ENCODE measurements at regions not wholly inside any gene's neighbourhood (a gene's known extent, or its start where the extent isn't known, plus 50 kb on each side); places are given as distances from the start of the nearest gene placed in this dataset.

- TF ChIP-seq, protein P1, sequence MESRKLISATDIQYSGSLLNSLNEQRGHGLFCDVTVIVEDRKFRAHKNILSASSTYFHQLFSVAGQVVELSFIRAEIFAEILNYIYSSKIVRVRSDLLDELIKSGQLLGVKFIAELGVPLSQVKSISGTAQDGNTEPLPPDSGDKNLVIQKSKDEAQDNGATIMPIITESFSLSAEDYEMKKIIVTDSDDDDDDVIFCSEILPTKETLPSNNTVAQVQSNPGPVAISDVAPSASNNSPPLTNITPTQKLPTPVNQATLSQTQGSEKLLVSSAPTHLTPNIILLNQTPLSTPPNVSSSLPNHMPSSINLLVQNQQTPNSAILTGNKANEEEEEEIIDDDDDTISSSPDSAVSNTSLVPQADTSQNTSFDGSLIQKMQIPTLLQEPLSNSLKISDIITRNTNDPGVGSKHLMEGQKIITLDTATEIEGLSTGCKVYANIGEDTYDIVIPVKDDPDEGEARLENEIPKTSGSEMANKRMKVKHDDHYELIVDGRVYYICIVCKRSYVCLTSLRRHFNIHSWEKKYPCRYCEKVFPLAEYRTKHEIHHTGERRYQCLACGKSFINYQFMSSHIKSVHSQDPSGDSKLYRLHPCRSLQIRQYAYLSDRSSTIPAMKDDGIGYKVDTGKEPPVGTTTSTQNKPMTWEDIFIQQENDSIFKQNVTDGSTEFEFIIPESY (IDR thresholded peaks at IDR 0.05): no peak
- TF ChIP-seq NR2F2 (IDR thresholded peaks at IDR 0.05) (no peak), HNF4A (conservative IDR thresholded peaks at IDR 0.05) (no peak)
These were observed 954.2 kb upstream of the FBXO33 start (continued) for GRCh38 chr14:40386433-40386832.

GRCh38 chr14:40374221-40374620, 942.0 kb upstream of the FBXO33 start:
- no peaks in the 10 kb centered on the region for H3K4me1 ChIP-seq (ENCODE audit: control insufficient read depth in 4 of 4, insufficient read depth in 4 of 4, low read length in 3 of 4)
- no peaks in the 10 kb centered on the region for H3K27me3 ChIP-seq (ENCODE audit: control insufficient read depth in 4 of 4, insufficient read depth in 4 of 4, low read length in 3 of 4)
- H3K27ac ChIP-seq (ENCODE audit: low read depth in 1 of 2, low read length in 2 of 2): no peak overlapping the region
- no peaks in the 10 kb centered on the region for H3K9me3 ChIP-seq (ENCODE audit: control insufficient read depth in 4 of 4, low read length in 3 of 4)
- H3K4me3 ChIP-seq (ENCODE audit: low read depth in 1 of 3, low read length in 3 of 3): no peak overlapping the region
- no peak for DNase-seq (ENCODE audit: low spot score)
- WGBS: 91% methylated on average over 10 of the region's 10 CpGs
- H3K36me3 ChIP-seq (ENCODE audit: control insufficient read depth in 4 of 4, insufficient read depth in 3 of 4, low read depth in 1 of 4, low read length in 3 of 4): no peaks in the 10 kb centered on the region
- H3K9ac ChIP-seq (ENCODE audit: low read depth in 1 of 2, low read length in 2 of 2): no peak overlapping the region
- TF ChIP-seq GABPA (IDR thresholded peaks at IDR 0.05 in 1 of 2, conservative IDR thresholded peaks at IDR 0.05 in 1 of 2) (no peak), RXRA (IDR thresholded peaks at IDR 0.05) (no peak), EGR1 (IDR thresholded peaks at IDR 0.05; ENCODE audit: low read depth in 2 of 2) (no peak), SP1 (IDR thresholded peaks at IDR 0.05) (no peak), HNF4G (IDR thresholded peaks at IDR 0.05) (no peak), JUND (IDR thresholded peaks at IDR 0.05) (no peak), FOXA1 (IDR thresholded peaks at IDR 0.05) (no peak), NR2F2 (IDR thresholded peaks at IDR 0.05) (no peak), MAX (IDR thresholded peaks at IDR 0.05) (no peak), CTCF (IDR thresholded peaks at IDR 0.05; ENCODE audit: low read depth, low read length, missing input control) (no peak)
- TF ChIP-seq, protein P1 (IDR thresholded peaks at IDR 0.05): no peak
- TF ChIP-seq, protein P2, sequence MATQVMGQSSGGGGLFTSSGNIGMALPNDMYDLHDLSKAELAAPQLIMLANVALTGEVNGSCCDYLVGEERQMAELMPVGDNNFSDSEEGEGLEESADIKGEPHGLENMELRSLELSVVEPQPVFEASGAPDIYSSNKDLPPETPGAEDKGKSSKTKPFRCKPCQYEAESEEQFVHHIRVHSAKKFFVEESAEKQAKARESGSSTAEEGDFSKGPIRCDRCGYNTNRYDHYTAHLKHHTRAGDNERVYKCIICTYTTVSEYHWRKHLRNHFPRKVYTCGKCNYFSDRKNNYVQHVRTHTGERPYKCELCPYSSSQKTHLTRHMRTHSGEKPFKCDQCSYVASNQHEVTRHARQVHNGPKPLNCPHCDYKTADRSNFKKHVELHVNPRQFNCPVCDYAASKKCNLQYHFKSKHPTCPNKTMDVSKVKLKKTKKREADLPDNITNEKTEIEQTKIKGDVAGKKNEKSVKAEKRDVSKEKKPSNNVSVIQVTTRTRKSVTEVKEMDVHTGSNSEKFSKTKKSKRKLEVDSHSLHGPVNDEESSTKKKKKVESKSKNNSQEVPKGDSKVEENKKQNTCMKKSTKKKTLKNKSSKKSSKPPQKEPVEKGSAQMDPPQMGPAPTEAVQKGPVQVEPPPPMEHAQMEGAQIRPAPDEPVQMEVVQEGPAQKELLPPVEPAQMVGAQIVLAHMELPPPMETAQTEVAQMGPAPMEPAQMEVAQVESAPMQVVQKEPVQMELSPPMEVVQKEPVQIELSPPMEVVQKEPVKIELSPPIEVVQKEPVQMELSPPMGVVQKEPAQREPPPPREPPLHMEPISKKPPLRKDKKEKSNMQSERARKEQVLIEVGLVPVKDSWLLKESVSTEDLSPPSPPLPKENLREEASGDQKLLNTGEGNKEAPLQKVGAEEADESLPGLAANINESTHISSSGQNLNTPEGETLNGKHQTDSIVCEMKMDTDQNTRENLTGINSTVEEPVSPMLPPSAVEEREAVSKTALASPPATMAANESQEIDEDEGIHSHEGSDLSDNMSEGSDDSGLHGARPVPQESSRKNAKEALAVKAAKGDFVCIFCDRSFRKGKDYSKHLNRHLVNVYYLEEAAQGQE (IDR thresholded peaks at IDR 0.05): no peak
